Retinal pigment epithelial cell (primary cell): ENCODE measurements at regions not wholly inside any gene's neighbourhood (a gene's known extent, or its start where the extent isn't known, plus 50 kb on each side); places are given as distances from the start of the nearest gene placed in this dataset.
A peak's percentile ranks its signal among the peaks of the same experiment; 100 is the strongest.

Source experiments
- DNase-seq: peaks from one replicate; pipeline ENCODE4 v3.0.0-alpha.2; 2010; ENCODE audit warnings: low read depth
- H3K4me3 ChIP-seq: 2 replicates; pipeline ENCODE4 v1.5.1; 2011; ENCODE audit warnings: mild to moderate bottlenecking, low read length, control low read depth, moderate library complexity
- CTCF ChIP-seq: conservative IDR thresholded peaks from 2 replicates; pipeline ENCODE4 v1.5.1; 2011; ENCODE audit warnings: low read depth, low read length, control low read depth, inconsistent platforms

GRCh38 chr7:85457911-85458310 is 271.1 kb upstream of the SEMA3D start:
- H3K4me3 ChIP-seq: no peak overlapping the region
- no peak for TF ChIP-seq CTCF
- DNase-seq: peak; percentile 9

- no peak for DNase-seq
- TF ChIP-seq CTCF: no peak
- H3K4me3 ChIP-seq: no peak overlapping the region
Observed at GRCh38 chr7:85456254-85456653, 269.4 kb upstream of the SEMA3D start.

- peak; percentile 19 for DNase-seq
- no peak overlapping the region for H3K4me3 ChIP-seq
- TF ChIP-seq CTCF: no peak
Observed at GRCh38 chr7:85454904-85455303, 268.0 kb upstream of the SEMA3D start.

- H3K4me3 ChIP-seq: no peak overlapping the region
- TF ChIP-seq CTCF: no peak
- DNase-seq: no peak
Observed at GRCh38 chr7:85452674-85453073, 265.8 kb upstream of the SEMA3D start.

- DNase-seq: no peak
- no peak overlapping the region for H3K4me3 ChIP-seq
- no peak for TF ChIP-seq CTCF
Observed at GRCh38 chr7:85449478-85449877, 262.6 kb upstream of the SEMA3D start.

- H3K4me3 ChIP-seq: no peak overlapping the region
- DNase-seq: no peak
- no peak for TF ChIP-seq CTCF
Observed at GRCh38 chr7:85447004-85447403, 260.1 kb upstream of the SEMA3D start.

- H3K4me3 ChIP-seq: no peak overlapping the region
- DNase-seq: no peak
- no peak for TF ChIP-seq CTCF
Observed at GRCh38 chr7:85426487-85426960, 239.7 kb upstream of the SEMA3D start.
